ENCODE measurements at regions not wholly inside any gene's neighbourhood (a gene's known extent, or its start where the extent isn't known, plus 50 kb on each side); places are given as distances from the start of the nearest gene placed in this dataset.

DNA sequence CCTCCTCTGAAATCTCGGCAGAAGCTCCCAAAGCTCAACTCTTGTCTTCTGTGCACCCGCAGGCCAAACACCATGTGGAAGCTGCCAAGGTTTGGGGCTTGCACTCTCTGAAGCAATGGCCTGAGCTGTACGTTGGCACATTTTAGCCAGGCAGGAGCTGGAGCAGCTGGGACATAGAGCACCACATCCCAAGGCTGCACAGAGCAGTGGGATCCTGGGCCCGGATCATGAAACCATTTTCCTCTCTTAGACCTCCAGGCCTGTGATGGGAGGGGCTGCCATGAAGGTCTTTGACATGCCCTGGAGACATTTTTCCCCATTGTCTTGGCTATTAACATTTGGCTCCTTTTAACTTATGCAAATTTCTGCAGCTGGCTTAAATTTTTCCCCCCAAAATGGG is 567.1 kb upstream of the ZNF608 start:
- 97 to 100% methylated on average over 4 of the region's 4 CpGs for WGBS, 2 donors
- DNase-seq, result peak in 1 of 2 donors; percentile 55
- intact Hi-C loops (cut with DNase I), result no loop called here
- Histone ChIP-seq H3K27ac (ENCODE audit: low read depth in 1 of 2, low read length in 2 of 2) (no peak overlapping the region), H3K9me3 (ENCODE audit: control insufficient read depth, low read length) (no peaks in the 10 kb centered on the region), H3K4me3 (ENCODE audit: low read length in 2 of 2) (no peak overlapping the region), H3K27me3 (ENCODE audit: control insufficient read depth in 1 of 2, insufficient read depth in 2 of 2, low read length in 1 of 2) (no peaks in the 10 kb centered on the region), H3K36me3 (ENCODE audit: control insufficient read depth in 1 of 2, insufficient read depth in 2 of 2, low read length in 1 of 2) (no peaks in the 10 kb centered on the region), H3K4me1 (ENCODE audit: control insufficient read depth in 1 of 2, insufficient read depth in 2 of 2, low read length in 2 of 2) (no peaks in the 10 kb centered on the region)
- ATAC-seq (ENCODE audit: low FRiP score), result no peak

- intact Hi-C loops (cut with DNase I), result no loop called here
- WGBS, 2 donors, result 82 to 83% methylated on average over 1 of the region's 1 CpG
- H3K27me3 ChIP-seq (ENCODE audit: control insufficient read depth in 1 of 2, insufficient read depth in 2 of 2, low read length in 1 of 2), result no peaks in the 10 kb centered on the region
- ATAC-seq (ENCODE audit: low FRiP score), result no peak
- DNase-seq, result no peak
- H3K9me3 ChIP-seq (ENCODE audit: control insufficient read depth, low read length), result no peaks in the 10 kb centered on the region
- no peak overlapping the region for H3K4me3 ChIP-seq (ENCODE audit: low read length in 2 of 2)
- H3K27ac ChIP-seq (ENCODE audit: low read depth in 1 of 2, low read length in 2 of 2), result no peak overlapping the region
- H3K36me3 ChIP-seq (ENCODE audit: control insufficient read depth in 1 of 2, insufficient read depth in 2 of 2, low read length in 1 of 2), result no peaks in the 10 kb centered on the region
- no peaks in the 10 kb centered on the region for H3K4me1 ChIP-seq (ENCODE audit: control insufficient read depth in 1 of 2, insufficient read depth in 2 of 2, low read length in 2 of 2)
Observed at GRCh38 chr5:125315306-125315705, 568.9 kb upstream of the ZNF608 start.

DNA sequence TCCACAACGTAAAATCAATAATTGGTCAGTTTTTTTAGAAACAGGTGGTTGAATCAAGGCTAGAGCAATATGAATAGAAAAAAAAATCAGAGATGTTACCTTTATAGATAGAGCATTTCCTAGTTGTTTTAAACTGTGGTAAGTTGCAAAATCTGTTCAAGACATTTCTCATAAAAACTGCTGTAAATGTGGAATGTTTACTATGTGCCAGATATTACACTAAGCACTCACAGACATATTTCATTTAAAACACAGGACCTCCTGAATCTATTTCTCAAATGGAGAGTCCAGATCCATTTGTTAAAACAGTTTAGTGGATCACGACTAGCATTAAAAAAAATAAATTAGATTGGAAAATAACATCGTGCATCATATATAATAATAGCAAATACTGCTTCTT is 570.0 kb upstream of the ZNF608 start:
- no peaks in the 10 kb centered on the region for H3K36me3 ChIP-seq (ENCODE audit: control insufficient read depth in 1 of 2, insufficient read depth in 2 of 2, low read length in 1 of 2)
- no peaks in the 10 kb centered on the region for H3K9me3 ChIP-seq (ENCODE audit: control insufficient read depth, low read length)
- no peak for ATAC-seq (ENCODE audit: low FRiP score)
- DNase-seq, result no peak
- intact Hi-C loops (cut with DNase I), result no loop called here
- H3K4me1 ChIP-seq (ENCODE audit: control insufficient read depth in 1 of 2, insufficient read depth in 2 of 2, low read length in 2 of 2), result no peaks in the 10 kb centered on the region
- WGBS, 2 donors, result 71 to 74% methylated on average over 3 of the region's 3 CpGs
- no peaks in the 10 kb centered on the region for H3K27me3 ChIP-seq (ENCODE audit: control insufficient read depth in 1 of 2, insufficient read depth in 2 of 2, low read length in 1 of 2)
- no peak overlapping the region for H3K4me3 ChIP-seq (ENCODE audit: low read length in 2 of 2)
- no peak overlapping the region for H3K27ac ChIP-seq (ENCODE audit: low read depth in 1 of 2, low read length in 2 of 2)

GRCh38 chr5:125316915-125317535 is 570.6 kb upstream of the ZNF608 start:
- no peaks in the 10 kb centered on the region for H3K36me3 ChIP-seq (ENCODE audit: control insufficient read depth in 1 of 2, insufficient read depth in 2 of 2, low read length in 1 of 2)
- DNase-seq, result no peak
- 84 to 85% methylated on average over 7 of the region's 7 CpGs for WGBS, 2 donors
- intact Hi-C loops (cut with DNase I), result no loop called here
- H3K27me3 ChIP-seq (ENCODE audit: control insufficient read depth in 1 of 2, insufficient read depth in 2 of 2, low read length in 1 of 2), result no peaks in the 10 kb centered on the region
- no peaks in the 10 kb centered on the region for H3K9me3 ChIP-seq (ENCODE audit: control insufficient read depth, low read length)
- ATAC-seq (ENCODE audit: low FRiP score), result no peak
- no peak overlapping the region for H3K27ac ChIP-seq (ENCODE audit: low read depth in 1 of 2, low read length in 2 of 2)
- no peak overlapping the region for H3K4me3 ChIP-seq (ENCODE audit: low read length in 2 of 2)
- H3K4me1 ChIP-seq (ENCODE audit: control insufficient read depth in 1 of 2, insufficient read depth in 2 of 2, low read length in 2 of 2), result no peaks in the 10 kb centered on the region

- no peaks in the 10 kb centered on the region for H3K4me1 ChIP-seq (ENCODE audit: control insufficient read depth in 1 of 2, insufficient read depth in 2 of 2, low read length in 2 of 2)
- DNase-seq (no peak), ATAC-seq (ENCODE audit: low FRiP score) (no peak)
- H3K9me3 ChIP-seq (ENCODE audit: control insufficient read depth, low read length), result no peaks in the 10 kb centered on the region
- no peak overlapping the region for H3K4me3 ChIP-seq (ENCODE audit: low read length in 2 of 2)
- 83 to 88% methylated on average over 5 of the region's 5 CpGs for WGBS, 2 donors
- no peaks in the 10 kb centered on the region for H3K36me3 ChIP-seq (ENCODE audit: control insufficient read depth in 1 of 2, insufficient read depth in 2 of 2, low read length in 1 of 2)
- no peaks in the 10 kb centered on the region for H3K27me3 ChIP-seq (ENCODE audit: control insufficient read depth in 1 of 2, insufficient read depth in 2 of 2, low read length in 1 of 2)
- intact Hi-C loops (cut with DNase I), result no loop called here
- no peak overlapping the region for H3K27ac ChIP-seq (ENCODE audit: low read depth in 1 of 2, low read length in 2 of 2)
Observed at GRCh38 chr5:125317536-125317995, 571.1 kb upstream of the ZNF608 start.

- Histone ChIP-seq H3K9me3 (ENCODE audit: control insufficient read depth, low read length) (no peaks in the 10 kb centered on the region), H3K36me3 (ENCODE audit: control insufficient read depth in 1 of 2, insufficient read depth in 2 of 2, low read length in 1 of 2) (no peaks in the 10 kb centered on the region), H3K27me3 (ENCODE audit: control insufficient read depth in 1 of 2, insufficient read depth in 2 of 2, low read length in 1 of 2) (no peaks in the 10 kb centered on the region), H3K4me3 (ENCODE audit: low read length in 2 of 2) (no peak overlapping the region), H3K4me1 (ENCODE audit: control insufficient read depth in 1 of 2, insufficient read depth in 2 of 2, low read length in 2 of 2) (no peaks in the 10 kb centered on the region), H3K27ac (ENCODE audit: low read depth in 1 of 2, low read length in 2 of 2) (no peak overlapping the region)
- intact Hi-C loops (cut with DNase I), result no loop called here
- ATAC-seq (ENCODE audit: low FRiP score), result no peak
- DNase-seq, result no peak
- 91 to 94% methylated on average over 1 of the region's 1 CpG for WGBS, 2 donors
Observed at GRCh38 chr5:125321654-125322053, 575.2 kb upstream of the ZNF608 start.

GRCh38 chr5:125323613-125324012 is 577.2 kb upstream of the ZNF608 start:
- Histone ChIP-seq H3K4me1 (ENCODE audit: control insufficient read depth in 1 of 2, insufficient read depth in 2 of 2, low read length in 2 of 2) (no peaks in the 10 kb centered on the region), H3K27ac (ENCODE audit: low read depth in 1 of 2, low read length in 2 of 2) (no peak overlapping the region), H3K4me3 (ENCODE audit: low read length in 2 of 2) (no peak overlapping the region), H3K36me3 (ENCODE audit: control insufficient read depth in 1 of 2, insufficient read depth in 2 of 2, low read length in 1 of 2) (no peaks in the 10 kb centered on the region), H3K27me3 (ENCODE audit: control insufficient read depth in 1 of 2, insufficient read depth in 2 of 2, low read length in 1 of 2) (no peaks in the 10 kb centered on the region), H3K9me3 (ENCODE audit: control insufficient read depth, low read length) (no peaks in the 10 kb centered on the region)
- DNase-seq (no peak), ATAC-seq (ENCODE audit: low FRiP score) (no peak)
- WGBS, 2 donors, result 42 to 49% methylated on average over 2 of the region's 2 CpGs
- intact Hi-C loops (cut with DNase I), result no loop called here

DNA sequence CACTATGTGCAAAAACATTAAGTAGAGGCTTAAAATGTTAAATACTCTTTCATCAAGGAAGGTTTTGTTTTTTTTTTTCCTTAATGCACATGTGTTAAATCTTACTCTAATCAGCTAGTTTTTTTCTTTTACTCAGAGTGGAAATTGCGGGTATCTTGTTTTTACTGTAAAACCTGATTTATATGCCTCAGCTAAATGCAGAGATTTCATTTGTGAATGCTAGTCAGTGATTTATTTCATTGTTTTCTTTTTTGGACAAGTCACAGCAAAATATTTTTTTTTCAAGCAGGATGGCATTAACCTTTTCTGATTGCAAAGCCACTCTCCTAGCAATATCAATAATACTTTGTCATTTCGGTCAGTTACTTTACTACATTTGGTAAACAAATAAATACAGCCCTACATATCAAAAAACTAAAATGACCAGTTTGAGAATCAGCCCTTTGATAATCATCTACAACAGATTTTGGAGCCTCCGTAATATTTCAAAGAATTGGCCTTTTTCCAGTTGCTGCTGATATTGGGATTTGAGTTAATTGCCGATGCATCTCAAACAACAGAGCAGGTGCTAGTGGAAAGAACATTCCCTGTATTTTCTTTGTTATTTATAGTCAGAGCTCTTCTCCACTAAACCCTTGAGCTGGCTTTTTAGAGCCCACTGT is 579.2 kb upstream of the ZNF608 start:
- Histone ChIP-seq H3K9me3 (ENCODE audit: control insufficient read depth, low read length) (no peaks in the 10 kb centered on the region), H3K4me3 (ENCODE audit: low read length in 2 of 2) (no peak overlapping the region), H3K27ac (ENCODE audit: low read depth in 1 of 2, low read length in 2 of 2) (no peak overlapping the region), H3K4me1 (ENCODE audit: control insufficient read depth in 1 of 2, insufficient read depth in 2 of 2, low read length in 2 of 2) (no peaks in the 10 kb centered on the region), H3K27me3 (ENCODE audit: control insufficient read depth in 1 of 2, insufficient read depth in 2 of 2, low read length in 1 of 2) (no peaks in the 10 kb centered on the region), H3K36me3 (ENCODE audit: control insufficient read depth in 1 of 2, insufficient read depth in 2 of 2, low read length in 1 of 2) (no peaks in the 10 kb centered on the region)
- intact Hi-C loops (cut with DNase I), result no loop called here
- 84 to 89% methylated on average over 4 of the region's 4 CpGs for WGBS, 2 donors
- DNase-seq (no peak), ATAC-seq (ENCODE audit: low FRiP score) (no peak)

DNA sequence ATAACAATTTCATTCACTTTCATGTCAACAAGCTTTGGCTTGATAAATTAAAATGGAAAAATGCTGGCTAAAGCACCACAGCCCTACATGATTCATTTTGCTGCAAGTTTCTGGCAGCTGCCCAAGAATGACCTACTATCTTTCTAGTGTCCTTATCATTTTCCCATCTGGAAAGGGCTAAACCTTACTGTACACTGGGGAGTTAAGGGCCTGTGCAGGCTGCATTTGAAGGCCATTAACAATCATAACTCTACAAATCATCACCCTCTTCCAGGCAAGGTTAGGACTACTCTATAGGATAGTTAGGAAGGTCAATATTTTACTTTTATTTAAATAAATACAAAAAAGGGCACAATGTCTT is 579.7 kb upstream of the ZNF608 start:
- no peak for ATAC-seq (ENCODE audit: low FRiP score)

More for the DNA sequence above, 579.7 kb upstream of the ZNF608 start:
- H3K9me3 ChIP-seq (ENCODE audit: control insufficient read depth, low read length), result no peaks in the 10 kb centered on the region
- intact Hi-C loops (cut with DNase I), result no loop called here
- no peak overlapping the region for H3K27ac ChIP-seq (ENCODE audit: low read depth in 1 of 2, low read length in 2 of 2)
- no peaks in the 10 kb centered on the region for H3K27me3 ChIP-seq (ENCODE audit: control insufficient read depth in 1 of 2, insufficient read depth in 2 of 2, low read length in 1 of 2)
- DNase-seq, result no peak
- H3K4me1 ChIP-seq (ENCODE audit: control insufficient read depth in 1 of 2, insufficient read depth in 2 of 2, low read length in 2 of 2), result no peaks in the 10 kb centered on the region
- no peak overlapping the region for H3K4me3 ChIP-seq (ENCODE audit: low read length in 2 of 2)
- H3K36me3 ChIP-seq (ENCODE audit: control insufficient read depth in 1 of 2, insufficient read depth in 2 of 2, low read length in 1 of 2), result no peaks in the 10 kb centered on the region
